ENCODE measurements at regions not wholly inside any gene's neighbourhood (a gene's known extent, or its start where the extent isn't known, plus 50 kb on each side); places are given as distances from the start of the nearest gene placed in this dataset.

DNA sequence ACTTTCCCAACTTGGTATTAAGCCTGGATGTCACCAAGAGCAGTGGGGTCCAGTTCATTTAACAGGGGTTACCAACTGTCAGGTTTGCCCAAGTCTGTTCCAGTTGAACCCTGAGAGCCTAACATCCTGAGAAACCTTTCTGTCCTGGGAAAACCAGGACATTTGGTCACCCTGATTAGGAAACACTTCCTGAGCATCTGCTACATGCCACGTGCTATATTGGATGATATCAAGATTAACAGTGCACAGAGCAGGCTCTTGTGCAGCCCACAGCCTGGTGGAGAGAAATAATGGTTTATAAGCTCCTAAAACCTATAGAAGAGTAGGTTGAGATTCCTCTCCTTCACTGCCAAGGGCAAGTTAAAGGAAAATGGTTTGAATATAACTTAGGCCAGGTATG is 102.9 kb upstream of the RAD23B start:
- H3K4me3 ChIP-seq (ENCODE audit: insufficient read depth, low read length) = no peak overlapping the region
- no peaks in the 10 kb centered on the region for H3K36me3 ChIP-seq (ENCODE audit: insufficient read depth, low read length)
- no peaks in the 10 kb centered on the region for H3K79me2 ChIP-seq (ENCODE audit: insufficient read depth, low read length)
- H2AFZ ChIP-seq (ENCODE audit: low read length) = no peak overlapping the region
- H3K27me3 ChIP-seq (ENCODE audit: insufficient read depth, low read length) = no peaks in the 10 kb centered on the region
- no peak overlapping the region for H3K27ac ChIP-seq (ENCODE audit: low read depth, low read length)
- H3K4me1 ChIP-seq (ENCODE audit: insufficient read depth, low read length) = peaks cover 23% of the 10 kb centered on the region
- no peak for TF ChIP-seq CTCF (IDR thresholded peaks at IDR 0.05; ENCODE audit: extremely low read depth, low read depth, low read length)
- H3K9me3 ChIP-seq (ENCODE audit: low read depth, low read length) = no peaks in the 10 kb centered on the region
- H3K4me2 ChIP-seq (ENCODE audit: insufficient read depth, low read length) = no peak overlapping the region
- DNase-seq (ENCODE audit: insufficient read length, low spot score, missing footprints) = no peak
- no peaks in the 10 kb centered on the region for H4K20me1 ChIP-seq (ENCODE audit: insufficient read depth, low read length)

GRCh38 chr9:107183176-107183575 is 99.9 kb upstream of the RAD23B start:
- no peaks in the 10 kb centered on the region for H3K79me2 ChIP-seq (ENCODE audit: insufficient read depth, low read length)
- DNase-seq (ENCODE audit: insufficient read length, low spot score, missing footprints) = no peak
- H3K27ac ChIP-seq (ENCODE audit: low read depth, low read length) = no peak overlapping the region
- no peak overlapping the region for H3K4me2 ChIP-seq (ENCODE audit: insufficient read depth, low read length)
- H3K9me3 ChIP-seq (ENCODE audit: low read depth, low read length) = no peaks in the 10 kb centered on the region
- TF ChIP-seq CTCF (IDR thresholded peaks at IDR 0.05; ENCODE audit: extremely low read depth, low read depth, low read length) = no peak
- no peaks in the 10 kb centered on the region for H3K36me3 ChIP-seq (ENCODE audit: insufficient read depth, low read length)
- no peak overlapping the region for H2AFZ ChIP-seq (ENCODE audit: low read length)
- H3K27me3 ChIP-seq (ENCODE audit: insufficient read depth, low read length) = no peaks in the 10 kb centered on the region
- H3K4me1 ChIP-seq (ENCODE audit: insufficient read depth, low read length) = no peaks in the 10 kb centered on the region
- H3K4me3 ChIP-seq (ENCODE audit: insufficient read depth, low read length) = no peak overlapping the region
- no peaks in the 10 kb centered on the region for H4K20me1 ChIP-seq (ENCODE audit: insufficient read depth, low read length)

- DNase-seq (ENCODE audit: insufficient read length, low spot score, missing footprints) = no peak
- H3K27ac ChIP-seq (ENCODE audit: low read depth, low read length) = no peak overlapping the region
- H3K4me2 ChIP-seq (ENCODE audit: insufficient read depth, low read length) = no peak overlapping the region
- H4K20me1 ChIP-seq (ENCODE audit: insufficient read depth, low read length) = no peaks in the 10 kb centered on the region
- no peaks in the 10 kb centered on the region for H3K36me3 ChIP-seq (ENCODE audit: insufficient read depth, low read length)
- H3K27me3 ChIP-seq (ENCODE audit: insufficient read depth, low read length) = no peaks in the 10 kb centered on the region
- no peak overlapping the region for H3K4me3 ChIP-seq (ENCODE audit: insufficient read depth, low read length)
- peaks cover 9% of the 10 kb centered on the region for H3K4me1 ChIP-seq (ENCODE audit: insufficient read depth, low read length)
- no peaks in the 10 kb centered on the region for H3K79me2 ChIP-seq (ENCODE audit: insufficient read depth, low read length)
- TF ChIP-seq CTCF (IDR thresholded peaks at IDR 0.05; ENCODE audit: extremely low read depth, low read depth, low read length) = no peak
- no peak overlapping the region for H2AFZ ChIP-seq (ENCODE audit: low read length)
- no peaks in the 10 kb centered on the region for H3K9me3 ChIP-seq (ENCODE audit: low read depth, low read length)
These were observed 94.7 kb upstream of the RAD23B start for GRCh38 chr9:107188376-107188775.

- Histone ChIP-seq H3K4me2 (ENCODE audit: insufficient read depth, low read length) (peak overlapping the region; percentile 17), H3K27me3 (ENCODE audit: insufficient read depth, low read length) (peaks cover 6% of the 10 kb centered on the region), H3K27ac (ENCODE audit: low read depth, low read length) (no peak overlapping the region), H2AFZ (ENCODE audit: low read length) (no peak overlapping the region), H3K4me3 (ENCODE audit: insufficient read depth, low read length) (no peak overlapping the region), H4K20me1 (ENCODE audit: insufficient read depth, low read length) (no peaks in the 10 kb centered on the region), H3K36me3 (ENCODE audit: insufficient read depth, low read length) (no peaks in the 10 kb centered on the region), H3K4me1 (ENCODE audit: insufficient read depth, low read length) (peaks cover 9% of the 10 kb centered on the region), H3K9me3 (ENCODE audit: low read depth, low read length) (no peaks in the 10 kb centered on the region), H3K79me2 (ENCODE audit: insufficient read depth, low read length) (no peaks in the 10 kb centered on the region)
- TF ChIP-seq CTCF (IDR thresholded peaks at IDR 0.05; ENCODE audit: extremely low read depth, low read depth, low read length) = no peak
- peak; percentile 73 for DNase-seq (ENCODE audit: insufficient read length, low spot score, missing footprints)
These were observed 92.8 kb upstream of the RAD23B start for GRCh38 chr9:107190061-107190935.

Data from osteoblast (primary cell).